ENCODE measurements at regions not wholly inside any gene's neighbourhood (a gene's known extent, or its start where the extent isn't known, plus 50 kb on each side); places are given as distances from the start of the nearest gene placed in this dataset.

- TF ChIP-seq TAF1 (IDR thresholded peaks at IDR 0.05; ENCODE audit: borderline replicate concordance, low read depth, low read length): no peak
- TF ChIP-seq POLR2AphosphoS5 (IDR thresholded peaks at IDR 0.05; ENCODE audit: low read depth, low read length): no peak
Measured at GRCh38 chr15:34494084-34494399, 56.4 kb upstream of the GOLGA8A start.

All from GM12892 (cell line).